IMR-90 (cell line): ENCODE measurements at regions not wholly inside any gene's neighbourhood (a gene's known extent, or its start where the extent isn't known, plus 50 kb on each side); places are given as distances from the start of the nearest gene placed in this dataset.

ENCODE experiments used
- ATAC-seq: fragments of 200-7000 bp; cut with Tn5 transposase; 2 replicates; pipeline ENCODE4 v1.9.1; 2020; ENCODE audit warnings: low read depth, mild to moderate bottlenecking, moderate library complexity
- BruUV-seq: library from RNA; stranded (reverse); fragments of 400-500 nt; replicated peaks from 2 replicates; lab custom pipeline; 2021; lab: Mats Ljungman, UMichigan
- CTCF ChIA-PET: fragments of 300-600 bp; formaldehyde crosslinking; extraction: SDS; loops from one replicate; lab custom pipeline; 2021; ENCODE audit warnings: antibody characterized with exemption; lab: Yijun Ruan, JAX
- POLR2A ChIA-PET: fragments of 300-600 bp; sonication (Branson Sonifier 250); formaldehyde crosslinking; loops from one replicate; lab custom pipeline; 2022; ENCODE audit warnings: antibody characterized with exemption; ENCODE audit not compliant: unreplicated experiment; lab: Charles Lee
- DNase-seq: peaks from one replicate; pipeline ENCODE4 v3.0.0; 2013
- H2AFZ ChIP-seq: replicated peaks from 2 replicates; pipeline ENCODE3; 2013; ENCODE audit warnings: low read length, mild to moderate bottlenecking; ENCODE audit not compliant: poor library complexity
- H2AK5ac ChIP-seq: 2 replicates; pipeline ENCODE4 v1.6.1; 2013; ENCODE audit warnings: low read depth, low read length, inconsistent platforms
- H2AK9ac ChIP-seq: replicated peaks from 2 replicates; pipeline ENCODE3; 2013; ENCODE audit warnings: mild to moderate bottlenecking, low read depth, low read length, moderate library complexity; ENCODE audit not compliant: poor library complexity
- H2BK120ac ChIP-seq: 2 replicates; pipeline ENCODE4 v1.6.1; 2013; ENCODE audit warnings: low read depth, low read length, inconsistent platforms
- H2BK15ac ChIP-seq: 3 replicates; pipeline ENCODE4 v1.6.1; 2013; ENCODE audit warnings: low read depth, low read length, inconsistent platforms
- H2BK20ac ChIP-seq: 2 replicates; pipeline ENCODE4 v1.6.1; 2013; ENCODE audit warnings: low read depth, mild to moderate bottlenecking, inconsistent platforms, low read length, moderate library complexity
- H2BK5ac ChIP-seq: 2 replicates; pipeline ENCODE4 v1.6.1; 2013; ENCODE audit warnings: mild to moderate bottlenecking, low read depth, low read length, inconsistent platforms; ENCODE audit not compliant: poor library complexity, severe bottlenecking
- H3K14ac ChIP-seq: replicated peaks from 2 replicates; pipeline ENCODE4 v1.6.1; 2013; ENCODE audit warnings: low read depth, low read length, inconsistent platforms
- H3K18ac ChIP-seq: 2 replicates; pipeline ENCODE4 v1.6.1; 2013; ENCODE audit warnings: low read depth, low read length, control low read depth
- H3K23ac ChIP-seq: 2 replicates; pipeline ENCODE4 v1.6.1; 2013; ENCODE audit warnings: low read depth, low read length, inconsistent platforms
- H3K27ac ChIP-seq: 2 replicates; pipeline ENCODE4 v1.5.1; 2013; ENCODE audit warnings: mild to moderate bottlenecking, control low read depth, low read length; ENCODE audit not compliant: insufficient read depth
- H3K27me3 ChIP-seq: 2 replicates; pipeline ENCODE4 v1.6.1; 2013; ENCODE audit warnings: low read length; ENCODE audit not compliant: control insufficient read depth, insufficient read depth
- H3K36me3 ChIP-seq: 2 replicates; pipeline ENCODE4 v1.6.1; 2013; ENCODE audit warnings: low read length, mixed read lengths; ENCODE audit not compliant: control insufficient read depth, insufficient read depth
- H3K4ac ChIP-seq: 2 replicates; pipeline ENCODE4 v1.6.1; 2013; ENCODE audit warnings: low read depth, low read length, inconsistent platforms
- H3K4me1 ChIP-seq: 2 replicates; pipeline ENCODE4 v1.6.1; 2013; ENCODE audit warnings: low read length, mixed read lengths; ENCODE audit not compliant: control insufficient read depth, insufficient read depth
- H3K4me2 ChIP-seq: 2 replicates; pipeline ENCODE4 v1.6.1; 2013; ENCODE audit warnings: low read depth, mild to moderate bottlenecking, control low read depth, low read length, moderate library complexity
- H3K4me3 ChIP-seq: 2 replicates; pipeline ENCODE4 v1.5.1; 2013; ENCODE audit warnings: low read depth, mild to moderate bottlenecking, control low read depth, low read length, moderate library complexity; ENCODE audit not compliant: insufficient read depth
- H3K56ac ChIP-seq: 2 replicates; pipeline ENCODE4 v1.6.1; 2013; ENCODE audit warnings: low read length, inconsistent platforms; ENCODE audit not compliant: insufficient read depth; ENCODE audit errors: extremely low read depth
- H3K79me1 ChIP-seq, 2 experiments: 2 replicates each; pipeline ENCODE4 v1.6.1; 2013; ENCODE audit warnings: low read length in 2 of 2, inconsistent platforms in 1 of 2, low read depth in 1 of 2
- H3K9ac ChIP-seq: 2 replicates; pipeline ENCODE4 v1.6.1; 2013; ENCODE audit warnings: low read depth, low read length, control low read depth
- H3K9me1 ChIP-seq: 2 replicates; pipeline ENCODE4 v1.6.1; 2013; ENCODE audit warnings: low read length, inconsistent platforms; ENCODE audit not compliant: insufficient read depth
- H3K9me3 ChIP-seq: 2 replicates; pipeline ENCODE4 v1.6.1; 2013; ENCODE audit warnings: low read length; ENCODE audit not compliant: control insufficient read depth, insufficient read depth
- H4K20me1 ChIP-seq: 2 replicates; pipeline ENCODE4 v1.6.1; 2013; ENCODE audit warnings: low read length, inconsistent platforms; ENCODE audit not compliant: insufficient read depth
- H4K5ac ChIP-seq: 2 replicates; pipeline ENCODE4 v1.6.1; 2013; ENCODE audit warnings: mild to moderate bottlenecking, low read depth, low read length, control low read depth
- H4K8ac ChIP-seq, 2 experiments: 2 replicates each; pipeline ENCODE4 v1.6.1; 2013; ENCODE audit warnings: low read depth in 2 of 2, low read length in 2 of 2, control low read depth in 1 of 2, inconsistent platforms in 1 of 2
- H4K91ac ChIP-seq: 2 replicates; pipeline ENCODE4 v1.6.1; 2013; ENCODE audit warnings: low read depth, low read length, inconsistent platforms; ENCODE audit not compliant: insufficient read depth
- BHLHE40 ChIP-seq: fragments of 150-350 bp; IDR thresholded peaks from 2 replicates; pipeline ENCODE4 v1.6.1; 2016; ENCODE audit warnings: mild to moderate bottlenecking, low read depth, low read length
- CEBPB ChIP-seq: IDR thresholded peaks from 2 replicates; pipeline ENCODE4 v1.6.1; 2012; ENCODE audit warnings: low read depth, low read length, improper control_type of control experiment
- CHD1 ChIP-seq: IDR thresholded peaks from 2 replicates; pipeline ENCODE4 v1.6.1; 2012; ENCODE audit warnings: low read depth, low read length, improper control_type of control experiment
- CTCF ChIP-seq: conservative IDR thresholded peaks from 2 replicates; pipeline ENCODE4 v1.5.1; 2012; ENCODE audit warnings: mild to moderate bottlenecking, low read depth, low read length, improper control_type of control experiment
- FOS ChIP-seq: fragments of 150-350 bp; IDR thresholded peaks from 2 replicates; pipeline ENCODE4 v1.6.1; 2016; ENCODE audit warnings: low read depth, low read length
- MAFK ChIP-seq: IDR thresholded peaks from 2 replicates; pipeline ENCODE4 v1.6.1; 2012; ENCODE audit warnings: low read depth, low read length, improper control_type of control experiment
- MAZ ChIP-seq: IDR thresholded peaks from 2 replicates; pipeline ENCODE4 v1.6.1; 2012; ENCODE audit warnings: low read depth, mild to moderate bottlenecking, low read length, improper control_type of control experiment, moderate library complexity, borderline replicate concordance
- MXI1 ChIP-seq: IDR thresholded peaks from 2 replicates; pipeline ENCODE4 v1.6.1; 2012; ENCODE audit warnings: low read depth, mild to moderate bottlenecking, low read length, moderate library complexity, borderline replicate concordance
- NFE2L2 ChIP-seq: fragments of 150-350 bp; IDR thresholded peaks from 2 replicates; pipeline ENCODE4 v1.6.1; 2016; ENCODE audit warnings: low read depth, mild to moderate bottlenecking, low read length
- POLR2A ChIP-seq: IDR thresholded peaks from 2 replicates; pipeline ENCODE4 v1.6.1; 2012; ENCODE audit warnings: mild to moderate bottlenecking, low read depth, low read length
- RAD21 ChIP-seq: IDR thresholded peaks from 2 replicates; pipeline ENCODE4 v1.6.1; 2012; ENCODE audit warnings: low read length, improper control_type of control experiment
- RCOR1 ChIP-seq: IDR thresholded peaks from 2 replicates; pipeline ENCODE4 v1.6.1; 2012; ENCODE audit warnings: mild to moderate bottlenecking, low read length, improper control_type of control experiment; ENCODE audit not compliant: insufficient replicate concordance
- RFX5 ChIP-seq: IDR thresholded peaks from 2 replicates; pipeline ENCODE4 v1.8.0; 2012; ENCODE audit warnings: low read depth, mild to moderate bottlenecking, low read length, moderate library complexity
- SMC3 ChIP-seq: fragments of 150-350 bp; IDR thresholded peaks from 2 replicates; pipeline ENCODE4 v1.6.1; 2016; ENCODE audit warnings: low read depth, mild to moderate bottlenecking, antibody characterized with exemption, low read length, moderate library complexity
- WGBS, 2 experiments: methylation state at CpG; one replicate each; pipeline versions ENCODE4 v1.1.5 to v1.1.7; 2013; ENCODE audit warnings: missing lambda C conversion rate in 2 of 2; ENCODE audit not compliant: insufficient read length in 1 of 2; ENCODE audit errors: extremely low coverage in 2 of 2; 5-methylcytosine and 5-hydroxymethylcytosine counted together
- dilution Hi-C: fragments of 300-500 bp; cut with HindIII; formaldehyde crosslinking; loops from one replicate; pipeline ENCODE4 v1.14.3; 2018; ENCODE audit warnings: low sequenced_read_pairs; ENCODE audit not compliant: unreplicated experiment
- in situ Hi-C: fragments of 300-500 bp; cut with MboI; formaldehyde crosslinking; loops from 3 replicates; pipeline ENCODE4 v1.14.3; 2019; ENCODE audit warnings: low sequenced_read_pairs, inconsistent platforms, mixed read lengths
- intact Hi-C: fragments of 100-400 bp; cut with micrococcal nuclease; formaldehyde crosslinking; loops from 2 replicates; pipeline ENCODE4 v1.10.0; 2022
- TF ChIP-seq, protein P1 (sequence below): fragments of 150-350 bp; IDR thresholded peaks from 2 replicates; pipeline ENCODE4 v1.6.1; 2016; ENCODE audit warnings: low read depth, mild to moderate bottlenecking, low read length, moderate library complexity, borderline replicate concordance
- TF ChIP-seq, protein P2 (sequence below): fragments of 150-350 bp; IDR thresholded peaks from 2 replicates; pipeline ENCODE4 v1.6.1; 2017; ENCODE audit warnings: mild to moderate bottlenecking, antibody characterized with exemption, low read length, low read depth

GRCh38 chr12:115227137-115227615 is 543.2 kb upstream of the TBX3 start:
- no peaks in the 10 kb centered on the region for H3K9me3 ChIP-seq
- no peak overlapping the region; the same call in 1 of the 2 replicates for H2BK20ac ChIP-seq
- in situ Hi-C loops (no loop called here), intact Hi-C loops (no loop called here), dilution Hi-C loops (no loop called here)
- no peak overlapping the region for H3K23ac ChIP-seq
- H2BK15ac ChIP-seq: no peak overlapping the region
- no peaks in the 10 kb centered on the region for H3K79me1 ChIP-seq
- H2BK5ac ChIP-seq: no peak overlapping the region
- peaks cover 7% of the 10 kb centered on the region; the same call in 1 of the 2 replicates for H3K4me1 ChIP-seq
- H3K9ac ChIP-seq: no peak overlapping the region
- no peak overlapping the region for H3K4me3 ChIP-seq
- H4K5ac ChIP-seq: no peak overlapping the region
- no peak overlapping the region for H3K14ac ChIP-seq
- H3K4ac ChIP-seq: no peak overlapping the region
- CTCF ChIA-PET: interaction anchor here (0.6 kb wide), 1 partner anchor 151 kb away, joined by 3 read pairs; no protein-coding TSS in a partner anchor
- H3K27ac ChIP-seq: no peak overlapping the region
- no peak overlapping the region for H4K91ac ChIP-seq
- H2AK9ac ChIP-seq: no peak overlapping the region
- no peaks in the 10 kb centered on the region for H3K27me3 ChIP-seq
- no peak overlapping the region for H2AFZ ChIP-seq
- no peak overlapping the region for H2AK5ac ChIP-seq
- TF ChIP-seq MAZ (no peak), FOS (peak; percentile 74), MXI1 (peak; percentile 73; the same call in 1 of the 2 replicates), CTCF (no peak), RCOR1 (no peak), CEBPB (peak; percentile 80), RFX5 (no peak), NFE2L2 (peak; percentile 68), POLR2A (no peak), MAFK (peak; percentile 76), RAD21 (no peak), BHLHE40 (peak; percentile 69), SMC3 (no peak; the same call in 1 of the 2 replicates), CHD1 (no peak)
- TF ChIP-seq, protein P1, sequence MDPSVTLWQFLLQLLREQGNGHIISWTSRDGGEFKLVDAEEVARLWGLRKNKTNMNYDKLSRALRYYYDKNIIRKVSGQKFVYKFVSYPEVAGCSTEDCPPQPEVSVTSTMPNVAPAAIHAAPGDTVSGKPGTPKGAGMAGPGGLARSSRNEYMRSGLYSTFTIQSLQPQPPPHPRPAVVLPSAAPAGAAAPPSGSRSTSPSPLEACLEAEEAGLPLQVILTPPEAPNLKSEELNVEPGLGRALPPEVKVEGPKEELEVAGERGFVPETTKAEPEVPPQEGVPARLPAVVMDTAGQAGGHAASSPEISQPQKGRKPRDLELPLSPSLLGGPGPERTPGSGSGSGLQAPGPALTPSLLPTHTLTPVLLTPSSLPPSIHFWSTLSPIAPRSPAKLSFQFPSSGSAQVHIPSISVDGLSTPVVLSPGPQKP: no peak
- TF ChIP-seq, protein P2, sequence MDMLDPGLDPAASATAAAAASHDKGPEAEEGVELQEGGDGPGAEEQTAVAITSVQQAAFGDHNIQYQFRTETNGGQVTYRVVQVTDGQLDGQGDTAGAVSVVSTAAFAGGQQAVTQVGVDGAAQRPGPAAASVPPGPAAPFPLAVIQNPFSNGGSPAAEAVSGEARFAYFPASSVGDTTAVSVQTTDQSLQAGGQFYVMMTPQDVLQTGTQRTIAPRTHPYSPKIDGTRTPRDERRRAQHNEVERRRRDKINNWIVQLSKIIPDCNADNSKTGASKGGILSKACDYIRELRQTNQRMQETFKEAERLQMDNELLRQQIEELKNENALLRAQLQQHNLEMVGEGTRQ: no peak
- H4K8ac ChIP-seq: no peak overlapping the region
- H3K36me3 ChIP-seq: no peaks in the 10 kb centered on the region
- no peaks in the 10 kb centered on the region for H4K20me1 ChIP-seq
- DNase-seq (peak; percentile 92), ATAC-seq (peak; percentile 75)
- H3K9me1 ChIP-seq: no peaks in the 10 kb centered on the region
- no peak overlapping the region for H3K56ac ChIP-seq
- H3K18ac ChIP-seq: no peak overlapping the region
- 65% methylated on average over 3 of the region's 4 CpGs; no CpG with 5 or more reads in 1 of the 2 experiments for WGBS, 2 experiments
- no TSS peak for BruUV-seq
- no peak overlapping the region for H2BK120ac ChIP-seq
- POLR2A ChIA-PET: no interaction called here
- no peak overlapping the region for H3K4me2 ChIP-seq
